GM21447 (cell line): ENCODE measurements at regions not wholly inside any gene's neighbourhood (a gene's known extent, or its start where the extent isn't known, plus 50 kb on each side); places are given as distances from the start of the nearest gene placed in this dataset.

Source experiments
- ATAC-seq: cut with Tn5 transposase; IDR thresholded peaks from one replicate; pipeline ENCODE4 v1.9.1; 2021; ENCODE audit not compliant: unreplicated experiment

GRCh38 chr11:36722421-36722820 lies 124.4 kb upstream of the RAG2 start:
- no peak for ATAC-seq

- ATAC-seq: no peak
Measured at GRCh38 chr11:36719358-36720107, 121.5 kb upstream of the RAG2 start.

- no peak for ATAC-seq
Measured at GRCh38 chr11:36718451-36718850, 120.4 kb upstream of the RAG2 start.

GRCh38 chr11:36713715-36714114 lies 115.7 kb upstream of the RAG2 start:
- no peak for ATAC-seq

- no peak for ATAC-seq
Measured at GRCh38 chr11:36711104-36711825, 113.2 kb upstream of the RAG2 start.
